ENCODE measurements at regions not wholly inside any gene's neighbourhood (a gene's known extent, or its start where the extent isn't known, plus 50 kb on each side); places are given as distances from the start of the nearest gene placed in this dataset.

GRCh38 chr7:16942929-16943509 lies 61.2 kb upstream of the AGR3 start:
- TF ChIP-seq CTCF (IDR thresholded peaks at IDR 0.05) = no peak
- no peak for TF ChIP-seq POLR2A (IDR thresholded peaks at IDR 0.05)
